ENCODE measurements at regions not wholly inside any gene's neighbourhood (a gene's known extent, or its start where the extent isn't known, plus 50 kb on each side); places are given as distances from the start of the nearest gene placed in this dataset.

DNA sequence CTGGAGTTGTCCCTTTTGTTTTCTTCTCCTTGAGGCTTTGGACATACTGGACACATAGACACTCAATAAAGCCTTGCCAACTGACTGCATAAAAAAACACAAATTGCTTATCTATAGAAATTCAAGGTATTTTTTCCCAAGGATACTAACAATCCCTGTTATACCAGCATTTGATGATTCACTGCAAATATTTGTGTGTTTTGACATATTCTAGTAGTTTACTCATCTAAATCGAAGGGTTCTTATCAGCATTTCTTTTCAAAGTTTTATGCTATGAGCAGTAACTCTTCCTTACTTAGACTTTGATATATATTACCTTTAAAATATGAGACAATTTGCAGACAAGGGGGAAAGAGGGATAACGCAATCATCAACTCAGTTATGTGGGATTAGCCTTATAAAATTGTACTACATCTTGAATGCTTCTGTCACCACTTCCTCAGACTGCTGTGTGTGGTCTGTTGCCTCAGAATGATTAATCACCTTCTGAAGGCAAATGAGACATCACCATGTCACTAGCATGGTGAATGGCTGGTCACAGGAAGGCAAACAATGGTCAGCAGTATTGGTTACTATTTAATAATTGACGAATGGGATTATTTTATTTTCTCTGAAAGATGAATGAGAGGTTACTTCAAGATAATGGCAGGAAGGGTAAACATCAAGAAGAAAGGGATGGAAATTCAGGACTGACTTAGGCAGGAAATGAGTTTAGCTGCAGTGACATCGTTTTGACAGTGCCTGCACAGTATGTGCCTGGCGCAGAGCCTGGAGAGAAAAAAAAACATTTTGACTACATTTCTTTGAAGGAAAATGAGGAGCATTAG, 544.3 kb upstream of the CNKSR2 start:
- POLR2A ChIA-PET: no interaction called here
- H3K27ac ChIP-seq (ENCODE audit: low read length): no peak overlapping the region
- no peaks in the 10 kb centered on the region for H3K27me3 ChIP-seq (replicated peaks in 1 of 2; ENCODE audit: control insufficient read depth in 2 of 2, extremely low read depth in 1 of 2, insufficient read depth in 2 of 2, low read length in 1 of 2)
- Mint-ChIP-seq H3K4me1 (no peaks in the 10 kb centered on the region), H3K4me3 (no peak overlapping the region), H3K9me3 (peaks cover 0 to 4% (median 0%) of the 10 kb centered on the region in 3 donors), H3K27ac (no peak overlapping the region), H3K36me3 (no peaks in the 10 kb centered on the region), H3K27me3 (peaks cover 0 to 4% of the 10 kb centered on the region in 2 donors)
- DNase-seq: no peak
- no peak overlapping the region for H3K4me3 ChIP-seq (ENCODE audit: control insufficient read depth in 1 of 2, extremely low read depth in 1 of 2, low read length in 1 of 2)
- no CpG with 5 or more reads among the region's 5 CpGs for WGBS (ENCODE audit: insufficient coverage)
- H3K9me3 ChIP-seq: no peaks in the 10 kb centered on the region
- no peaks in the 10 kb centered on the region for H3K36me3 ChIP-seq (ENCODE audit: control insufficient read depth in 2 of 2, extremely low read depth in 1 of 2, insufficient read depth in 1 of 2, low read length in 1 of 2)
- ATAC-seq (replicated peaks in 1 of 4): no peak
- CTCF ChIA-PET: interaction anchor here in 1 of 2 donors (0.7 kb wide), 1 partner anchor 8 kb away, joined by 3 read pairs; no protein-coding TSS in a partner anchor
- no peaks in the 10 kb centered on the region for H3K4me1 ChIP-seq (ENCODE audit: control insufficient read depth in 1 of 2, extremely low read depth in 1 of 2, insufficient read depth in 2 of 2, low read length in 2 of 2)

DNA sequence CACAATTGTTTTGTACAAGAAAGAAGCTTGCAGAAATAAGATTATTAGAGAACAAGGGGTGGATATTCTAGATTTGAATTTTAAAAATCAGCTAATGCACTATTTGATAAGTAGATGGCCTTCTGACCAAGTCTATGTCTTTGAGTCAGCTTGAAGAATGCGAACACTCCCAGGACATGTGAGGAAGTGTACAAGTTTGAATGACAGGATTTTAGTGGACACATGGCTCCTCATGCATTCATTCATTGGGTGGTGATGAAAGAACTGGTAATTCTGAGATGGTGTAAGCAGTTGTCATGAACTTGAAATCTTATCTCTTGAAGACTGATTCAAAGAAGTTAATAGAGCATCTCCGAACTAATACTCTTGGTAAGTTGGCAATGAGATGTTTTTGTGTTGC, 548.2 kb upstream of the CNKSR2 start:
- Mint-ChIP-seq H3K9me3 (peaks cover 0 to 4% (median 0%) of the 10 kb centered on the region in 3 donors), H3K27me3 (peaks cover 0 to 4% of the 10 kb centered on the region in 2 donors), H3K27ac (no peak overlapping the region), H3K36me3 (no peaks in the 10 kb centered on the region), H3K4me3 (no peak overlapping the region), H3K4me1 (no peaks in the 10 kb centered on the region)
- no peaks in the 10 kb centered on the region for H3K36me3 ChIP-seq (ENCODE audit: control insufficient read depth in 2 of 2, extremely low read depth in 1 of 2, insufficient read depth in 1 of 2, low read length in 1 of 2)
- H3K9me3 ChIP-seq: no peaks in the 10 kb centered on the region
- POLR2A ChIA-PET: no interaction called here
- DNase-seq: no peak
- H3K4me3 ChIP-seq (ENCODE audit: control insufficient read depth in 1 of 2, extremely low read depth in 1 of 2, low read length in 1 of 2): no peak overlapping the region
- ATAC-seq (replicated peaks in 1 of 4): no peak
- H3K27me3 ChIP-seq (replicated peaks in 1 of 2; ENCODE audit: control insufficient read depth in 2 of 2, extremely low read depth in 1 of 2, insufficient read depth in 2 of 2, low read length in 1 of 2): no peaks in the 10 kb centered on the region
- no peak overlapping the region for H3K27ac ChIP-seq (ENCODE audit: low read length)
- H3K4me1 ChIP-seq (ENCODE audit: control insufficient read depth in 1 of 2, extremely low read depth in 1 of 2, insufficient read depth in 2 of 2, low read length in 2 of 2): no peaks in the 10 kb centered on the region
- CTCF ChIA-PET: no interaction called here
- 60% methylated on average over 1 of the region's 2 CpGs for WGBS (ENCODE audit: insufficient coverage)

DNA sequence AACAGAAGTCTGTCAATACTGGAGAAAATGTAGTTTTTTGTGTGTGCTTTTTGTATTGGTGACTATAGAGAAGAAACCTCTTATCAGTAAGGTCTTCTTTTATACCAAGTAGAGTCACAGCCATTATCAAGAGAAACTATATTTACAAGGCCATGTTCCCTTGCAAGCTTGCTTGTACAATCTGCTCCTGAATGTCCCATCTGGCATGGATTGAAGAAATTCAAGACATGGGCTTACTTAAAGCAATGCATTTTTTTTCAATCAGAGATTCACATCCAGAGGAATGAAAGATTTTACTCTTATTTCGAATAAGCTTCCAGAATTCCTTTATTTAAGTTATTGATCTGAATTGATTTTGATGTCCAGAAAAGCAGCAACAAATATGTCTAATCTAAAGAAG, 537.3 kb upstream of the RPS6KA3 start:
- H3K4me1 Mint-ChIP-seq: no peaks in the 10 kb centered on the region
- no peak for DNase-seq
- H3K27me3 Mint-ChIP-seq: peaks cover 0 to 3% of the 10 kb centered on the region in 2 donors
- no peak overlapping the region for H3K27ac Mint-ChIP-seq
- no peaks in the 10 kb centered on the region for H3K9me3 Mint-ChIP-seq
- Histone ChIP-seq H3K4me3 (ENCODE audit: control insufficient read depth in 1 of 2, extremely low read depth in 1 of 2, low read length in 1 of 2) (no peak overlapping the region), H3K27ac (ENCODE audit: low read length) (no peak overlapping the region), H3K9me3 (no peaks in the 10 kb centered on the region), H3K27me3 (replicated peaks in 1 of 2; ENCODE audit: control insufficient read depth in 2 of 2, extremely low read depth in 1 of 2, insufficient read depth in 2 of 2, low read length in 1 of 2) (no peaks in the 10 kb centered on the region), H3K36me3 (ENCODE audit: control insufficient read depth in 2 of 2, extremely low read depth in 1 of 2, insufficient read depth in 1 of 2, low read length in 1 of 2) (no peaks in the 10 kb centered on the region), H3K4me1 (ENCODE audit: control insufficient read depth in 1 of 2, extremely low read depth in 1 of 2, insufficient read depth in 2 of 2, low read length in 2 of 2) (no peaks in the 10 kb centered on the region)
- POLR2A ChIA-PET: no interaction called here
- H3K4me3 Mint-ChIP-seq: no peak overlapping the region
- no CpG with 5 or more reads among the region's 1 CpG for WGBS (ENCODE audit: insufficient coverage)
- ATAC-seq (replicated peaks in 1 of 4): no peak
- no peaks in the 10 kb centered on the region for H3K36me3 Mint-ChIP-seq
- CTCF ChIA-PET: no interaction called here

DNA sequence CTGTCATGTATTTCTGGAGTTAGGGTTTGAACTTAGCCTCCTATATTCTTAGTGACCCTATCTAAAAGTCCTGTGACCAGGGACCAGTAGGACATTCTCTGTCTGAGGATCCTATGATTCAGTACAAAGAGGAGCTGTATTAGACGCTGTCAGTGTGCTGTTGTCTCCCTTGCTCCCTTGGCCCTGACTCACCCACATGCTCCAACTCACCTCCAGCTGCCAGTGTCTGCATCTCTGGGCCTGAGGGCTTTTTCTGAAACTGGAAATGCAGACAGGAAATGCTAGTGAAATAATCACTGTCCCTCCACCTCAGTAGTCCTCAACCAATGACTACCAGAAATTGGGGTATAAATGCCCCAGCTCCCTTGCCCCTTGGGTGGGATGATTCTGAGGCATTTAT, 535.3 kb upstream of the RPS6KA3 start:
- peaks cover 0 to 3% of the 10 kb centered on the region in 2 donors for H3K27me3 Mint-ChIP-seq
- no CpG with 5 or more reads among the region's 1 CpG for WGBS (ENCODE audit: insufficient coverage)
- H3K36me3 Mint-ChIP-seq: no peaks in the 10 kb centered on the region
- ATAC-seq (replicated peaks in 1 of 4) (no peak), DNase-seq (no peak)
- no peak overlapping the region for H3K4me3 ChIP-seq (ENCODE audit: control insufficient read depth in 1 of 2, extremely low read depth in 1 of 2, low read length in 1 of 2)
- H3K27ac Mint-ChIP-seq: no peak overlapping the region
- ChIA-PET POLR2A (no interaction called here), CTCF (no interaction called here)
- no peaks in the 10 kb centered on the region for H3K36me3 ChIP-seq (ENCODE audit: control insufficient read depth in 2 of 2, extremely low read depth in 1 of 2, insufficient read depth in 1 of 2, low read length in 1 of 2)
- no peaks in the 10 kb centered on the region for H3K4me1 ChIP-seq (ENCODE audit: control insufficient read depth in 1 of 2, extremely low read depth in 1 of 2, insufficient read depth in 2 of 2, low read length in 2 of 2)
- no peaks in the 10 kb centered on the region for H3K9me3 ChIP-seq
- no peaks in the 10 kb centered on the region for H3K27me3 ChIP-seq (replicated peaks in 1 of 2; ENCODE audit: control insufficient read depth in 2 of 2, extremely low read depth in 1 of 2, insufficient read depth in 2 of 2, low read length in 1 of 2)
- H3K4me1 Mint-ChIP-seq: no peaks in the 10 kb centered on the region
- no peaks in the 10 kb centered on the region for H3K9me3 Mint-ChIP-seq
- no peak overlapping the region for H3K4me3 Mint-ChIP-seq
- H3K27ac ChIP-seq (ENCODE audit: low read length): no peak overlapping the region

DNA sequence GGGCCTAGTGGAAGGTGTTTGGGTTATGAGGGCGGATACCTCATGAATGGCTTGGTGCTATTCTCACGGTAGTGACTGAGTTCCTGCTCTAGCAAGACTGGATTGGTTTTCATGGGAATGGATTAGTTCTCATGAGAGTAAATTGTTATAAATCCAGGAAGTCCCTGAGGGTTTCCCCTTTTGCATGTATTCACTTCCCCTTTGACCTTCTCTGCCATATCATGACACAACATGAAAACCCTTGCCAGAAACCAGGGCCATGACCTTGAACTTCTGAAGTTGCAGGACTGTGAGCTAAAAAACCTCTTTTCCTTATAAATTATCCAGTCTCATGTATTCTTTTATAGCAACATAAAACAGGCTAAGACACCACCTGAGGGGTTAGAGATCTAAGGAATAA, 529.7 kb upstream of the RPS6KA3 start:
- Mint-ChIP-seq H3K4me3 (no peak overlapping the region), H3K27me3 (peaks cover 0 to 3% of the 10 kb centered on the region in 2 donors), H3K36me3 (no peaks in the 10 kb centered on the region), H3K9me3 (no peaks in the 10 kb centered on the region), H3K4me1 (no peaks in the 10 kb centered on the region), H3K27ac (no peak overlapping the region)
- Histone ChIP-seq H3K27me3 (replicated peaks in 1 of 2; ENCODE audit: control insufficient read depth in 2 of 2, extremely low read depth in 1 of 2, insufficient read depth in 2 of 2, low read length in 1 of 2) (no peaks in the 10 kb centered on the region), H3K9me3 (no peaks in the 10 kb centered on the region), H3K27ac (ENCODE audit: low read length) (no peak overlapping the region), H3K4me3 (ENCODE audit: control insufficient read depth in 1 of 2, extremely low read depth in 1 of 2, low read length in 1 of 2) (no peak overlapping the region), H3K4me1 (ENCODE audit: control insufficient read depth in 1 of 2, extremely low read depth in 1 of 2, insufficient read depth in 2 of 2, low read length in 2 of 2) (no peaks in the 10 kb centered on the region), H3K36me3 (ENCODE audit: control insufficient read depth in 2 of 2, extremely low read depth in 1 of 2, insufficient read depth in 1 of 2, low read length in 1 of 2) (no peaks in the 10 kb centered on the region)
- ATAC-seq (replicated peaks in 1 of 4): no peak
- no peak for DNase-seq
- no CpG with 5 or more reads among the region's 2 CpGs for WGBS (ENCODE audit: insufficient coverage)
- CTCF ChIA-PET: no interaction called here
- POLR2A ChIA-PET: no interaction called here

DNA sequence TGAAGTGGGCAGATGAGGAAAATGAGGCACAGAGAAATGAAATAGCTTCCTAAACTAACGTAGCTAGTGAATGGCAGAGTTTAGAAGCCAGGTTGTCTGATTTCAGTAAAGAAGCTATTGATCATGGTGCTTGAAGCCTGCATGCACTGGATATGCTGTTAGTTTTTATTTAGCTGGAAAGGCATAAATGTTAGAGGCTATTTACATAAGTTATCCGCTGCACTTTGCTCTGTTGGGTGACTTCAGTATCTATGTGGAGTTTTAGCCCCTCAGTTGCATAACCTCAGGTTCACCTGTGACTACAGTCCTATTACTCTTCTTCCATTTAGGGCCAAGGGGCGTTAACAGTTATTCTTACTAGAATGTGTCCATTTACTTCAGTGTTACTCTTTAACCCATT, 522.4 kb upstream of the RPS6KA3 start:
- H3K36me3 ChIP-seq (ENCODE audit: control insufficient read depth in 2 of 2, extremely low read depth in 1 of 2, insufficient read depth in 1 of 2, low read length in 1 of 2): no peaks in the 10 kb centered on the region
- ATAC-seq (replicated peaks in 1 of 4): no peak
- Mint-ChIP-seq H3K36me3 (no peaks in the 10 kb centered on the region), H3K9me3 (no peaks in the 10 kb centered on the region), H3K4me3 (no peak overlapping the region), H3K4me1 (no peaks in the 10 kb centered on the region), H3K27ac (no peak overlapping the region), H3K27me3 (no peaks in the 10 kb centered on the region)
- H3K27ac ChIP-seq (ENCODE audit: low read length): no peak overlapping the region
- WGBS (ENCODE audit: insufficient coverage): no CpG with 5 or more reads among the region's 3 CpGs
- no peak overlapping the region for H3K4me3 ChIP-seq (ENCODE audit: control insufficient read depth in 1 of 2, extremely low read depth in 1 of 2, low read length in 1 of 2)
- no peak for DNase-seq
- H3K4me1 ChIP-seq (ENCODE audit: control insufficient read depth in 1 of 2, extremely low read depth in 1 of 2, insufficient read depth in 2 of 2, low read length in 2 of 2): no peaks in the 10 kb centered on the region
- POLR2A ChIA-PET: no interaction called here
- H3K9me3 ChIP-seq: no peaks in the 10 kb centered on the region
- CTCF ChIA-PET: no interaction called here
- no peaks in the 10 kb centered on the region for H3K27me3 ChIP-seq (replicated peaks in 1 of 2; ENCODE audit: control insufficient read depth in 2 of 2, extremely low read depth in 1 of 2, insufficient read depth in 2 of 2, low read length in 1 of 2)

DNA sequence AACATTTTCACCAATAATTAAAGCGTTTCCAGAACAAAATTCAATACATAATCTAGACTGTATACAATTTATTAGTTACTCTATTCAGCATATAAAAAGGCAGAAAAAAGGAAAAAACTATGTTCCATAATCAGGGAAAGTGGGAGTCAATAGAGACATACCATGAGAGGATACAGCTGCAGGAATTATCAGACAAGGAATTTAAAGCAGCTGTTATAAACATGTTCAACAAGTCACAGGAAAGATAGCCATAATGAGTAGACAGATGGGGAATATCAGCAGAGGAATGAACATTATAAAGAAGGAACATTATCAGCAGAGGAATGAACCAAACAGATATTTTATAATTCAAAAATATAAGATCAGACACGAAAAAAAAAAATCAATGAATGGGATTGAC, 500.6 kb upstream of the RPS6KA3 start:
- Histone ChIP-seq H3K4me3 (ENCODE audit: control insufficient read depth in 1 of 2, extremely low read depth in 1 of 2, low read length in 1 of 2) (no peak overlapping the region), H3K27me3 (replicated peaks in 1 of 2; ENCODE audit: control insufficient read depth in 2 of 2, extremely low read depth in 1 of 2, insufficient read depth in 2 of 2, low read length in 1 of 2) (no peaks in the 10 kb centered on the region), H3K36me3 (ENCODE audit: control insufficient read depth in 2 of 2, extremely low read depth in 1 of 2, insufficient read depth in 1 of 2, low read length in 1 of 2) (no peaks in the 10 kb centered on the region), H3K4me1 (ENCODE audit: control insufficient read depth in 1 of 2, extremely low read depth in 1 of 2, insufficient read depth in 2 of 2, low read length in 2 of 2) (no peaks in the 10 kb centered on the region), H3K27ac (ENCODE audit: low read length) (no peak overlapping the region), H3K9me3 (no peaks in the 10 kb centered on the region)
- peaks cover 0 to 11% of the 10 kb centered on the region in 2 donors for H3K27me3 Mint-ChIP-seq
- H3K4me3 Mint-ChIP-seq: no peak overlapping the region
- no peaks in the 10 kb centered on the region for H3K4me1 Mint-ChIP-seq
- ChIA-PET POLR2A (no interaction called here), CTCF (no interaction called here)
- DNase-seq: no peak
- H3K36me3 Mint-ChIP-seq: no peaks in the 10 kb centered on the region
- peaks cover 2 to 7% (median 6%) of the 10 kb centered on the region in 3 donors for H3K9me3 Mint-ChIP-seq
- WGBS (ENCODE audit: insufficient coverage): no CpG with 5 or more reads among the region's 2 CpGs
- no peak overlapping the region for H3K27ac Mint-ChIP-seq
- ATAC-seq (replicated peaks in 1 of 4): no peak

Data from T-cell (primary cell).